Calu3 (cell line): ENCODE measurements at regions not wholly inside any gene's neighbourhood (a gene's known extent, or its start where the extent isn't known, plus 50 kb on each side); places are given as distances from the start of the nearest gene placed in this dataset.

Source experiments
- BruUV-seq: library from RNA; stranded (reverse); fragments of 400-500 nt; replicated peaks from 2 replicates; lab custom pipeline; 2021; lab: Mats Ljungman, UMichigan
- CTCF ChIA-PET: fragments of 300-600 bp; sonication (Branson Sonifier 250); formaldehyde crosslinking; loops from one replicate; lab custom pipeline; 2022; ENCODE audit warnings: antibody characterized with exemption; lab: Charles Lee
- DNase-seq: peaks from one replicate; pipeline ENCODE4 v3.0.0; 2022
- H3K27ac Mint-ChIP-seq: one replicate; pipeline ENCODE4 v1.8.0; 2022; ENCODE audit warnings: mixed read lengths; ENCODE audit not compliant: unreplicated experiment
- H3K27me3 Mint-ChIP-seq: one replicate; pipeline ENCODE4 v1.8.0; 2022; ENCODE audit warnings: mixed read lengths; ENCODE audit not compliant: unreplicated experiment
- H3K36me3 Mint-ChIP-seq: one replicate; pipeline ENCODE4 v1.8.0; 2022; ENCODE audit warnings: mild to moderate bottlenecking, moderate library complexity, mixed read lengths; ENCODE audit not compliant: insufficient read depth, unreplicated experiment
- H3K4me1 Mint-ChIP-seq: one replicate; pipeline ENCODE4 v1.8.0; 2022; ENCODE audit warnings: mild to moderate bottlenecking, low read depth, mixed read lengths; ENCODE audit not compliant: unreplicated experiment
- H3K4me3 Mint-ChIP-seq: one replicate; pipeline ENCODE4 v1.8.0; 2022; ENCODE audit warnings: mild to moderate bottlenecking, low read depth, moderate library complexity, mixed read lengths; ENCODE audit not compliant: unreplicated experiment
- H3K9me3 Mint-ChIP-seq: one replicate; pipeline ENCODE4 v1.8.0; 2022; ENCODE audit warnings: low read depth, mixed read lengths; ENCODE audit not compliant: unreplicated experiment
- CTCF ChIP-seq: fragments of 200-600 bp; IDR thresholded peaks from one replicate; pipeline ENCODE4 v1.8.0; 2022; ENCODE audit warnings: antibody characterized with exemption; ENCODE audit not compliant: unreplicated experiment
- intact Hi-C: fragments of 100-400 bp; cut with micrococcal nuclease; formaldehyde crosslinking; loops from one replicate; pipeline ENCODE4 v1.10.0; 2022; ENCODE audit not compliant: unreplicated experiment

- intact Hi-C loops = no loop called here
- no peak overlapping the region for H3K4me3 Mint-ChIP-seq
- peaks cover 5% of the 10 kb centered on the region for H3K9me3 Mint-ChIP-seq
- no peaks in the 10 kb centered on the region for H3K36me3 Mint-ChIP-seq
- no peak for TF ChIP-seq CTCF
- no peaks in the 10 kb centered on the region for H3K4me1 Mint-ChIP-seq
- no peaks in the 10 kb centered on the region for H3K27me3 Mint-ChIP-seq
- no peak for DNase-seq
- CTCF ChIA-PET = no interaction called here
- BruUV-seq = no TSS peak
- no peak overlapping the region for H3K27ac Mint-ChIP-seq
These were observed 537.9 kb upstream of the RAB6C start for GRCh38 chr2:129441610-129442009.

- Mint-ChIP-seq H3K27ac (no peak overlapping the region), H3K36me3 (no peaks in the 10 kb centered on the region), H3K4me3 (no peak overlapping the region), H3K4me1 (no peaks in the 10 kb centered on the region), H3K9me3 (peaks cover 5% of the 10 kb centered on the region), H3K27me3 (no peaks in the 10 kb centered on the region)
- no TSS peak for BruUV-seq
- TF ChIP-seq CTCF = no peak
- DNase-seq = no peak
- intact Hi-C loops = no loop called here
- CTCF ChIA-PET = no interaction called here
These were observed 536.1 kb upstream of the RAB6C start for GRCh38 chr2:129443235-129443864.

GRCh38 chr2:129443865-129444739 is 535.4 kb upstream of the RAB6C start:
- CTCF ChIA-PET = no interaction called here
- no peak overlapping the region for H3K4me3 Mint-ChIP-seq
- no peaks in the 10 kb centered on the region for H3K4me1 Mint-ChIP-seq
- H3K9me3 Mint-ChIP-seq = peaks cover 9% of the 10 kb centered on the region
- H3K36me3 Mint-ChIP-seq = no peaks in the 10 kb centered on the region
- intact Hi-C loops = no loop called here
- BruUV-seq = no TSS peak
- no peaks in the 10 kb centered on the region for H3K27me3 Mint-ChIP-seq
- H3K27ac Mint-ChIP-seq = no peak overlapping the region
- no peak for DNase-seq
- TF ChIP-seq CTCF = no peak

GRCh38 chr2:129444751-129445150 is 534.7 kb upstream of the RAB6C start:
- Mint-ChIP-seq H3K4me1 (no peaks in the 10 kb centered on the region), H3K27ac (no peak overlapping the region), H3K36me3 (no peaks in the 10 kb centered on the region), H3K27me3 (no peaks in the 10 kb centered on the region), H3K9me3 (peaks cover 10% of the 10 kb centered on the region), H3K4me3 (no peak overlapping the region)
- DNase-seq = no peak
- no TSS peak for BruUV-seq
- CTCF ChIA-PET = no interaction called here
- TF ChIP-seq CTCF = no peak
- intact Hi-C loops = no loop called here
